HG02642 (cell line): ENCODE measurements at regions not wholly inside any gene's neighbourhood (a gene's known extent, or its start where the extent isn't known, plus 50 kb on each side); places are given as distances from the start of the nearest gene placed in this dataset.
"Not testable (repeated sequence)": the region's sequence is repeated elsewhere in the genome, so short reads cannot be mapped to it uniquely, and the experiment has no call there.

Source experiments
- ATAC-seq: cut with Tn5 transposase; IDR thresholded peaks from one replicate; pipeline ENCODE4 v1.9.1; 2021; ENCODE audit warnings: mild to moderate bottlenecking; ENCODE audit not compliant: unreplicated experiment, poor library complexity

DNA sequence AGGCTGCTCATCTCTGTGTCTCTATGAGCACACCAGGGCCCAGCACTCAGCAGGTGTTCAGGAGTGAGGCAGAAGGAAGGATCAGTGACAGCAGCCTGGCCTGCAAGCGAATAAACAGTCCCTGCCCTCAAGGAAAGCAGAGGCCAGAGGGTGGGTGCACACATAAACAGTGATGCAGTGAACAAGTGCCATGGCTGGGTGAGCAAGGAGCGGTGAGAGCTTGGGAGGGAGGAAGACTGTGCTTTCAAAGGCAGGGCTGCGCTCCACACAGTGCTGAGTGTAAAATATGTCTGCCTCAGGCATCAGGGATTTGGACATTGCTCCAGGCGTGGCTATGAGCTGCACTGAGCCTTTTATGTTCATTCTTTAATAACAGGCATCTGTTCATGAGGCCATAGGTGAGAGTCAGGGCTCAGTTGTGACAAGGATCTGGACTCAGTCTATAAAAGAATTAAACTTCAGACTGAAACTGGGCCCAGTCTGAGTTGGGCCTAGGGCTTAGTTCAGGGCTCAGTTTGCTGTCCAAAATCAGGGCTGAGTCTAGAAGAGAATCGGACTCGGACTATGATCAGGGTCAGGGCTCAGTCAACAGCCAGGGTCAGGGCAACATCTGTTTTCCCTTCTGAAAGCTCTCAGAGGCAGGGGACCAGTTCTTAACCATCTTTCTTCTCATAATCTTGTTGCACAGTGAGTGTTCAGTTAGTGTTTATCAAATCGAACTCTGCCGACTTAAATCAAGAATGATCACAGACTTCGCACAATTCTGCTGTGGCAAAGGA is 213.7 kb downstream of the FOXD2 start:
- no peak for ATAC-seq

- no peak for ATAC-seq
Observed at GRCh38 chr1:47655521-47656300, 217.9 kb downstream of the FOXD2 start.

DNA sequence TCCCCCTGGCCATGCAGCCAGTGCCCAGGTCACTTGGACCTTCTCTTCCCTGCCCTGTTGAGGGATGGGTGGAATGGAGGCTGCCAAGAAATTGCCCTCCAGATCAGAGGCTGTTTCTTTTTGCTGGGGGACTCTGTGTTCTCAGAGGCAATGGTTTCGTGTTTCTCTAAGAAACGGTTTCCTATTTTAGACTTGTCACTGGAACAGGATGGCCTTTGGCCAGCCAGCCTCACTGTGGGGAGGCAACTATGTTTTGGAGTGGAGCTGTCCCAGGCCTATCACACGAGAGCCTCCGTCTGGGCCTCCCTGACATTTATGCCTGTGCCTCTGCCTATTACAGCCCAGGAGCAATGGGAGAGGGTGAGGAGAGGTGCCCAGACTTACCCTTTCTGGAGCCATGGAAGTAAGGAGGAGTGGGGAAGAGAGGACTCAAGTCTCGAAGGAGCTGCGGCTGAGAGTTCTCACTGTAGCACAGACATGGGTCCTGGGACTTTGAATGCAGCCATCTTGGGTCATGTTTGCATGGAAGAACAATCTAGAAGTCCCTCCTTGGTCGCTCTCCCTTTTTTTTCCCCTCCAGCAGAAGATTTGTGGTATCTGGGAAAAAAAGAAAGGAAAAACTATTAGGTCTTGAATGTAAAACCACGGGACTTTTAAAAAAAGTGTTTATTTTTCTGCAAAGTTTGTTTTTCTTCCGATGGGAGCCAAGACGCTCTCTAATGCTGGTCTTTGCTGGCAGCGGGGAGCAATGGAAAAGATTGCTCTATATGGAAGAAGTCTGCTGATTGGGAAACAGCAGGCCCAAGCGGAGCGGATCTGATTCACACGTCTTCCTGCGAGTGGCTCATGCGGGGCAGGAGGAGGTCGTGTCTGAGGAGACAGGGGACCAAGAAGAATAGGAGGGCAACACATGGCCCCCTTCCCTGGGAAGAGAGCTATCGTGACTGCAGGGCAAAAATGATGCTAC is 219.2 kb downstream of the FOXD2 start:
- ATAC-seq = no peak

DNA sequence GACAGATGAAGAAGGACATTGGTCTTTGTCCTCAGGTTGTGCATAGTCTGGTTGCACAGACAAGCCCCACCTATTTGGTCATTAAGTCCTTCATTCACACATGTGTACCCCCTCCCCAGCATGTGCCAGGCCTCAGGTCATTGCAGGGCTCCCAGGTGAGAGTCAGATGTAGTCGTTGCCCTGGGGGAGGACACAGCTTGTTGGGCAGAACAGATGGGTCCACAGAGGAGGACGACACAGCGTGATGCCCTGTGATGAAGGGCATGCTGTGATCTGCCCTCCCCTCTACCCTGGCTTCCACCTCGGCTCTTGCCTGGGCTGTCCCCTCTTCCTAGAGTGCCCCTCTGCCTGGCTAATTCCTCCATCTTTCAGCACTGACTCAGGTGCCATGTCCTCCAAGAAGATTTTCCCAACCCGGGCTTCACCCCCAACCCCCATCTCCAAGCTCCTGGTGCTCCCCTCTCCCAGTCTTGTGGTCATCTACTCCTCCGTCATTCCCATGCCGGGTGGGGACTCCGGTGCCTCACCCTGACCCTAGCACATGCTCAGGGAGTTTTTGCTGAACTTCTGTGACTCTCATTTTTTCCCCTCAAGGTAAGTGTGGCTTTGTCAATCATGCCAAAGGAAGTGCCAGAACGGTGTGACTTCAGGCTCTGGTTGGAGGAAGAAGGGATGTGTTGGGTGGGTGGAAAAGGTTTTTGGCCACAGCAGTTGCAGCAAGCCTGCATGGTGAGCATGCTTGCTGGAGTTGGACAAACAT is 220.5 kb downstream of the FOXD2 start:
- ATAC-seq = no peak

DNA sequence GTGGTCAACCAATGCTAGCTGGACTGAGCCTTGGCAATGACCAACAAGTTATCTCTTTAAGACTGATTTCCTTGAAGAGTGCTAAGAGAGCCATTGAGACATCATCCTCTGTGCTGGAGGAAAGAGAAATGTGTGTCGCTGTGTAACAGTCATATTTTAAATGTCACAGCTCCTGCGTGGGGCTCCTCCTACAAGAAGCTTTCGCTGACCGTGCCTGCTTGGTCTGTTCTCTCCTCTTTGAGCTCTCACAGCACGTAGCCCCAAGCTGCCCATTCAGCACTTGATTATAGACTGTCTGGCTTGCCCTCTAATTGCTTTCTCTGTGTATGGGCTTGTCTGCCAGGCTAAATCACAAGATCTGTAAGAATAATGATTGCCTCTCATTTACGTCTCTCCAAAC is 221.3 kb downstream of the FOXD2 start:
- no peak for ATAC-seq

- ATAC-seq = no peak
Observed at GRCh38 chr1:47660622-47661021, 222.8 kb downstream of the FOXD2 start.

DNA sequence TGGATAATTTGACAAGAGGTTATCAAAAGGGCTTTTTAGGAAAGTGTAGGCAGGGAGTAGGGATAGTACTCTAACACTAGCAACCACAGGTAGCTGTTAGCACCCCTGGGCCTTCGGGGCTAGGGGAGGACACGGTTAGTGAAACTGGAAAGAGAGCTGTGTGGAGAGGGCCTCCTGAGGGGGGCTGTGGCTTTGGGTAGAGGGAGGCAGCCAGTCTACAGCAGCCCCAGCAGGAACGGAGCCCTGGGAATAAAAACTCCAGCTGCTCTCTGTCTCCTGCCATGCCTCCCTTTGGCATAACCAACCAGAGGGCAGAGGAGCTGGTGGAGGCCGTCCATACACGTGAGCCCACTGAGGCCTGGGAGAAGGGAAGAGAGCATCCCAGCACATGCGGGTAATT is 223.2 kb downstream of the FOXD2 start:
- no peak for ATAC-seq

DNA sequence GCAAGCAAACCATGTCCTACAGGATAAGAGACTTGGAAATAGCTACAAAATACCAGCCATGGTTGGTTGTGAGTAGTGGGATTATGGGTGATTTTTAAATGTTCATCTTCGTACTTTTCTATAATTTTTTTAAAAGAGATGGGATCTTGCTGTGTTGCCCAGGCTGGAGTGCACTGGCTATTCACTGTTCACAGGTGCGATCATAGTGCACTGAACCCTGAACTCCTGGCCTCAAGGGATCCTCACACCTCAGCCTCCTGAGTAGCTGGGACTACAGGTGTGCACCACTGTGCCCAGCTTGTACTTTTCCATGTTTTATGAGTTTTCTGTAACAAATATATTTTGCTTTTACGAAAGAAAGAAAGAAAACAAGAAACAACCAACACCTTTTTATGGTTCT is 224.2 kb downstream of the FOXD2 start:
- ATAC-seq = no peak

DNA sequence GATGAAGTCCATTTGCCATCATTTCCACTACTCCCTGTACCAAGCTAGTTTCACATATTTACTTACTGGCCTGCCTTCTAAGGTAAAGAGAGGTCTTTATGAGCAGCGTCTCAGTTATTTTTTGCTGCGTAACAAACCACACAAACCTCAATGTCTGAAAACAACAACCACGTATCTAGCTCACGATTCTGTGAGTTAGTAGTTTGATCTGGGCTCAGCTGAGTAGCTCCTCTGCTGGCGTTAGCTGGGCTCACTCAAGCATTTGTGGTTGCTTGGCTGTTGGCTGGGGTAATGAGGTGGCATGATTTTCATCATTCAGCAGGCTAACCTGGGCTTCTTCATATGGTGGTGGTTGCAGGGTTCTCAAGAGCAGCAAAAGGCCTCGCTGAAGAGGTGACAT is 225.4 kb downstream of the FOXD2 start:
- no peak for ATAC-seq

- ATAC-seq = no peak
Observed at GRCh38 chr1:47664356-47664755, 226.5 kb downstream of the FOXD2 start.

DNA sequence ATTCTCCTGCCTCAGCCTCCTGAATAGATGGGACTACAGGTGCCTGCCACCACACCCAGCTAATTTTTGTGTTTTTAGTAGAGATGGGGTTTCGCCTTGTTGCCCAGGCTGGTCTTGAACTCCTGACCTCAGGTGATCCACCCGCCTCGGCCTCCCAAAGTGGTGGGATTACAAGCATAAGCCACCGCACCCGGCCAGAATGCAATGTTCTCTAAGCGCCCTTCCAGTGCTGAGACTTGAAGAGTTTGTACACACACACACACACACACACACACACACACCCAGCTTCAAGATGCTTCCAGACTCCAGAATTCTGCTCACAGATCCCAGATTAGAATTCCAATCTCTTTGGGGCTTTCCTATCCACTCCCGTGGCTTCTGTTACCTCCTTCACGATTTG is 227.1 kb downstream of the FOXD2 start:
- not testable (repeated sequence) for ATAC-seq

GRCh38 chr1:47669081-47669585 is 231.3 kb downstream of the FOXD2 start:
- no peak for ATAC-seq

- ATAC-seq = no peak
Observed at GRCh38 chr1:47672622-47673021, 234.8 kb downstream of the FOXD2 start.

DNA sequence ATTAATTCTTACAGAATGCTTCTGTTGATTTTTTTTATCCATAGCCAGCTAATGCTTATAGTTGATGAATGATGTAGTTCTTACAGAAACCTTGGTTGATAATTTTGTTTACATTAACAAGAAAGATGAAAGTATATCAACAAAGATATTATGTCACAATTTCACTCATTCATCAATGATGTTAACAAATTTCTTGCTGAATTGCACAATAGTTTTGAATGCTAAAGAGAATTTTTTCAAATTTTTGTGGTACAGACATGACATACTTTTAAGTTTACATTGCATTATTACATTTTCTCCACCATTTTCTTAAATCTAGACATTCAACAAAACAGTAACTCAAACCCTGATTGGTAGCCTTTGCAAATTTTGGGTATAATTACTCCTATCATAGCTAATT is 236.3 kb downstream of the FOXD2 start:
- ATAC-seq = no peak

- ATAC-seq = no peak
Observed at GRCh38 chr1:47675047-47675675, 237.3 kb downstream of the FOXD2 start.

GRCh38 chr1:47675721-47676120 is 237.9 kb downstream of the FOXD2 start:
- no peak for ATAC-seq

- ATAC-seq = no peak
Observed at GRCh38 chr1:47676311-47677054, 238.6 kb downstream of the FOXD2 start.

DNA sequence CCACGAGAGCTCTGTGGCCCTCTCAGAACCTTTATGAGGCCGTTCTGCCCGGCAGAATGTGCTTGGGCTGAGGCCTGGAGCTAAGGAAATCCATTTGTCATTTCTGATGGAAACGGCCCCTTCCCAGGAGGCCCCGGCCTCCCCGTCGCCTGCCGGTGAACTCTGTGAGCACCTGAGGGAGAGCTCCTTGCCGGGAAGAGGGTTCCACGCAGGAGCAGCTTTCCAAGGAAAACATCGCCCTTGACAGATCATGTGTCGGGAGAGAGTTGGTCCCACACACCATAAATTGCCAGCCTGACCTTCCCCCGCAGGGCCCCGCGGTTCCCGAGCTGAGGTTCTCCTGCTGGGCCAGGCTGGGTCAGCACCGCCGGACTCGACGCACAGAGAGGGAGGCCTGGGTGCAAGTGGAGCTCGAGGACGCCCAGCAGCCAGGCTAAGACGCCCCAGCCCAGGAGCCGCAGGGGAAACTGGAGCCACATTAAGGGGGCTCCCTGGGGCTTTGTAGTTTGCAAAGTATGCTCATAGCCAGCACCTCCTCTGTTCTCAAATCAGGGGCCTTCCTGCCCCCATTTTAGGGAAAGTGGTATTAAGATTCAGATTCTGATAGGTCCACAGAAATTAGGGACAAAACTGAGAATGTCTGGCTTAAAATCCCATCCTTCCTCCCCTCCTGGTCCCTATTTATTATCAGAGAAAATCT is 239.5 kb downstream of the FOXD2 start:
- no peak for ATAC-seq
